NCI-H2029 (cell line): ENCODE measurements at regions not wholly inside any gene's neighbourhood (a gene's known extent, or its start where the extent isn't known, plus 50 kb on each side); places are given as distances from the start of the nearest gene placed in this dataset.

ENCODE experiments used
- DNase-seq: peaks from one replicate; lab custom pipeline; 2025; lab: John Stamatoyannopoulos, UW

- no peak for DNase-seq
Observed at GRCh38 chr2:60603533-60604190, 50.2 kb upstream of the BCL11A start.

GRCh38 chr2:60604486-60605064 is 51.1 kb upstream of the BCL11A start:
- DNase-seq = no peak

- DNase-seq = no peak
Observed at GRCh38 chr2:60605866-60606265, 52.4 kb upstream of the BCL11A start.

DNA sequence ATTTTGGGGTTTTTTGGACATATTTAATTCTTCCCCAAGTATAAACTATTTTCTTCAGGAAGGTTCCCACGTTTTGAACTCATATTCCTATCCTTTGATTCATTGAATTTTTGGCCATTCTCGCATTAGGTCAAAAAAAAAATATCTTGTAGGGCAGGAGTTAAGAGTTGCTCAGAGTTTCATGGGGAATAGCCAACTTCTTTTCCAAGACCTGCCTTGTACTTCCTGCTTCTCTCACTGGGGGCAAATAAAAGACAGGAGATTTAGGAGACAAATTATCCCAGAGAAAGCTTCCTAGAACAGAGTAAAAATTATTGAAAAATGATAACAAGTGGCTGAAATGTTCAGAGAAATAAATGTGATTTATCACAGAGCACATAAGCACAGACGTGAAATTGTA is 55.2 kb upstream of the BCL11A start:
- no peak for DNase-seq

DNA sequence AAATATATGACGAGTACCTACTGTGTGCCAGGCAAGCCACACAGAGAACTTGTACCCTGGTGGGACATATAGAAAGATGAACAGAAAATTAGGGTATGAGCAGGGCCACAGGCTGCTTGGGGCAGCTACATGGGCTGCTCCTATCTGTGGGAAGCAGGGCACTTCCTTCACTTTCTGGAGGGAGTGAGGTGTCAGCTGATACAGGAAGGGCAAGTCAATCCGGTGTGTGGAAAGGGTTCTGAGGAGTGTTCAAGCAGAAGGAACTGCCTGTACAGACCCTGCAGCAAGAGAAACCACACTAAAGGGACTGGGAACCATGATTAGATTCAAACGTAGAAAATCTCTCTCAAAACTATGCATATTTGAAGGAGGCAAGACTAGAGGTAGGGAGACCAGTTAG is 58.6 kb upstream of the BCL11A start:
- DNase-seq = no peak

- no peak for DNase-seq
Observed at GRCh38 chr2:60614319-60614718, 60.9 kb upstream of the BCL11A start.

- no peak for DNase-seq
Observed at GRCh38 chr2:60621688-60622429, 68.4 kb upstream of the BCL11A start.

GRCh38 chr2:60623040-60623439 is 69.6 kb upstream of the BCL11A start:
- no peak for DNase-seq

GRCh38 chr2:60627412-60627811 is 74.0 kb upstream of the BCL11A start:
- no peak for DNase-seq

DNA sequence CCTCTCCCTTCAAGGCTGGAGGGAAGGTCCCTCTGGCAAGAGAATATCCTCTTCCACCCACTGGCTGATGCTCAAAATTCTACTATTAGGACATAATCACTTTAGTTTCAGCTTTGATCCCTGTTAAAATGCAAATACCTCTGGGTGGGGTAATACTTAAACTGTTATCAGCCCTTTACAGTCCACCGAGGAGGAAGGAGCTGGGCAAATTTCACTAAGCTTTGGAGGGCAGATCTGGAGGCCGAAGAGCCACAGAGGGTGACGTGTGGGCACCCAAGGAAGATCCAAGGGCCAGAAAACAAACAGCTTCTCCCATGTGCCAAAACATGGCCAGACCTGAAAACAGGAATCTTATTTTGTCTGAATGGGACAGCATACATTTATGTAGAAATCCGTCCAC is 74.6 kb upstream of the BCL11A start:
- no peak for DNase-seq

DNA sequence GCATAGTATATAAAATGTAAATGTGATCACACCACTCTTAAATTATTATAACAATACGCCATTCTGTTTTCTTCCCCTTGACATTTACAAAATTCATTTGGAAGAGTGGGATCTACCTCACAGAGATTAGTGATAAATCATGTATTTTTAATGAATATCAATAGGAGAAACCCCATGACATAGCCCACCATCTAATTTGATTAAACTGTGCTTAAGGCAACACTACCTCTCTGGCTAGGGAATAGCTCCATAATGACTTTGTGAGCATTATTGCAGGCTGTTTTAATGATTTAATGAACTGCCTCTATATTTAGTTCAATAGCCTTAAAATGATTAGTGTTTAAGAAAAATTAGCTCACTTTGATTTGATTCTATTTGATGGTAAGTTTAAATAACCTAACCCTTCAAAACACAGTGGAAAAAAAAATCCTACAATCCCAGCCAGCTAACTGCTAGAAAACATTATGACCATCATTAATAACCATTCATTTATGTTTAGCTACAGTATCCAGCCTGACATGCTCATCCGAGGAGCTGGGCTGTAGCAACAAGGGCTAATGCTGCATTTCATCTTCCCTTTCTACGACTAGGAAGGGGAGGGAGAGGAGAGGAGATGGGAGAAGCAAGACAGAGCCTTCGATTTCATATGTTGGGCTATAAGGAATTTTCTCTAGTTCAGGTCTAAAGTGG is 75.3 kb upstream of the BCL11A start:
- DNase-seq = no peak

- no peak for DNase-seq
Observed at GRCh38 chr2:60629305-60629662, 75.8 kb upstream of the BCL11A start.

DNA sequence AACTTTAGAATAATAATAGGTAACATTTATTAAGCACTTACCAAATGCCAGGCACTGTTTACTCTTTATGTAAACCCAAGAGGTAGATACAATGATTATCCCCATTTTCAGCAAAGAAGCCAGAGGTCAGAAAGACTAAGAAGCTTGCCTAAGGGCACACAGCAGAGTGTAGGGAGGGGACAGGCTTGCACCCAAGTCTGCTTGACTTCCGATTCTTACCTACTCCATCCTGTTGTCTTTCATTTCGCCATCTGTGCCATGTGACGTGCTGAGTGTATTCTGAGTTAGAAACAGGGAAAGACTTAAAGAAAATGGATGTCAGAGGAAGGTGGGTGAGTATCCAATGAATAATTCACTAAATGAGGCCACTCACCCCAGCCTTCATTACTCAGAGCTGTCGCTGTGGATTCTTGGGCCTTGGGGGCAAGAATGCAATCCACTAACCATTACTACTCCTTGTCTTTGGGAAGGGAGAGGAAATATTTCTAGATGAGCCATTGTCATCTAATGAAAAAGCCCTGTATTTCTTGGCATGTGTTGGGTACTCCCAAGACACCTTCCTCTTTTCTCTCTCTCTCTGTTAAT is 76.4 kb upstream of the BCL11A start:
- DNase-seq = no peak

GRCh38 chr2:60633615-60634014 is 80.2 kb upstream of the BCL11A start:
- peak; percentile 46 for DNase-seq

DNA sequence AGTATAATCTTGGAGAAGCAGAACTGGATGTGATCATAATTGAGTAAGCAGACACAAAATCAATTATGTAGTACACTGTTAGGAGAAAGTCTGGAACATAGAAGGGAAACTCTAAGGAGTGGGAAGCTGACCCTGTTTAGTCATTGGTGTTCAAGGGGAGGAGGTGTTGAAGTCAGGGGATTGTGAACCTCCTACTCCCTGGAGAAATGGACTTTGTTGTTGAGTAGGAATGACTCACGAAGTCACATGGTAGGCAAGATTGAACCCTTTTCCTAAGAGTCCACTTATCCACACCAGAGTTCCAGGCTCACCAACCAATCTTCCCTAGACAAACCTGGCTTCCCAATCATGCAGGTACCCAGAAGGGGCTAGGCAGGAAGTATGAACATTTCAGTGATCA is 81.0 kb upstream of the BCL11A start:
- DNase-seq = no peak

- peak; percentile 49 for DNase-seq
Observed at GRCh38 chr2:60641811-60642788, 88.6 kb upstream of the BCL11A start.

DNA sequence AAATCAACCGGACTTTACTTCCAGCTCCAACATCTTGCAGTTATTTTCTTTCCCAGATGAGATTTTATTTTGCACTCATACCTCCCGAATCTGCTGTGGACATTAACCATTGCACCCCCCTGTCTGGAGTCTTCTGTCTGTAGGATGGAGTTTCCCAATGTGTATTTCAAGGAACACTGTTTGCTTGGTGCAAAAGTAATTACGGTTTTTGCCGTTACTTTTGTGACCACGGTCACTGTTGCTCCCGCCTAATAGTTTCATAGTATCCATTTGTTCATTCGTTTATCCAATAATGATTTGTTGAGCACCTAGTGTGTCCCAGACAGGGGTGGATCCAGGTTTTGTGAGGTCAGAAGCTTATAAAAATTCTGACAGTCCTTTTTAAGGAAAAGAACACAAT is 90.3 kb upstream of the BCL11A start:
- DNase-seq = no peak

DNA sequence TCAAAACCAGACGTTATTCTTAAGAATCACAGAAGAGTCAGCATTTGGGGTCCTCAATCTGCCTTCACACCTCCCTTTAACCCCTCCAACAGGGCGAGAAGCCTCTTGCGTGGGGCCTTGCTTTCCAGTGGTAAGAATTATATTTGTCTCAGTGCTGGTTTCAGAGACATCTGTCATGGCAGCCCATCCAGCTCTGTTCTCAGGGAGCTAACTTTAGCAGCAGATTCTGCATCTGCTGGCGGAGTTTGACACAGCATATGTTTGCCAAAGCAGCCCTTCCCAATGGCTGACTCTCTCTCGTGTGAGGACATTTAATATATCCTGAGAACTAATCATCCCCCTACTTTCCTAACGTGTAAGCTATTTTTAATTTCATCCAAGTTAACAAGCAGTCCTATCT is 91.5 kb upstream of the BCL11A start:
- no peak for DNase-seq

DNA sequence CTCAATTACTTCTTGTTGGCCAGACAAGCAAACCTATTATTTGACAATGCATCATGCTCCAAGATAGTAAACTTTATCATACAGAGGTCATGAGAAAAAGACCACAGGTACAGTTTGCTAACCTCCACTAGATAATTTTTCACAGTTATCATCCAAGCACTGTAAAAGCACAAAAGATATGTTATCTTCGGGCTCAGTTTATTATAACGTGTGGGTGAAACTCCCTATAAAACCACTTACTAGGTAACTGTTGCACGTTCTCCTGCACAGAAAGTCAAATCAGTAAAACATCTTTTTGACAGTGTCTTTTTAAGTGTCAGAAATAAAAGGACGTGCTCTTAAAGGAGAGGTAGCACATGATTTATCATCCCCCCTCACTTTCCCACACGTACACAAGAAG is 94.7 kb upstream of the BCL11A start:
- DNase-seq = no peak

DNA sequence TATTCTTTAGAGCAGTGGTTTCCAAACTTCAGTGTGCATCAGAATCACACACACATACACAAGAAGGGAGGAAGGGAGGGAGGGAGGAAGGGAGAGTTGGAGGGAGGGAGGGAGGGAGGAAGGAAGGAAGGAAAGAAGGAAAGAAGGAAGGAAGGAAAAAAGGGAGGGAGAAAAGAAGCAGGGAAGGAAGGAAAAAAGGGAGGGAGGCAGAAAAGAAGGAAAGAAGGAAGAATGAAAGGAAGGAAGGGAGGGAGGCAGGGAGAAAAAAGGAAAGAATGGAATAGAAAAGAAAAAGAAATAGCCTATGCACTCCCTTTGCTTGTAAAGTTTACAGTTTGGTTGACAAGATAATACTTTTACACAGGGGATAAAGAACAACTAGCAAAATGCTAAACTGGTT is 96.3 kb upstream of the BCL11A start:
- DNase-seq = no peak

GRCh38 chr2:60652832-60653340 is 99.4 kb upstream of the BCL11A start:
- DNase-seq = no peak
